Activated naive CD4-positive, alpha-beta T cell treated with anti-CD3 and anti-CD28 coated beads, Interleukin-2, amount 50 U/mL, for 72 hours (primary cell): ENCODE measurements at regions not wholly inside any gene's neighbourhood (a gene's known extent, or its start where the extent isn't known, plus 50 kb on each side); places are given as distances from the start of the nearest gene placed in this dataset.

Experiments used
- ATAC-seq, 2 donors: fragments of 150-1000 bp; cut with Tn5 transposase; 2 replicates each; pipeline ENCODE4 v1.10.0; 2021; ENCODE audit warnings: mild to moderate bottlenecking in 2 of 2, moderate library complexity in 2 of 2
- DNase-seq, 2 donors: peaks; one replicate each; pipeline ENCODE4 v3.0.0; 2021 to 2022; ENCODE audit warnings: low spot score in 2 of 2
- H3K27ac Mint-ChIP-seq, 2 donors: one replicate each; pipeline ENCODE4 v1.8.0; 2022; ENCODE audit warnings: mild to moderate bottlenecking in 2 of 2, mixed read lengths in 2 of 2
- H3K36me3 Mint-ChIP-seq, 2 donors: one replicate each; pipeline ENCODE4 v1.8.0; 2022; ENCODE audit warnings: mixed read lengths in 2 of 2
- H3K9me3 Mint-ChIP-seq, 2 donors: one replicate each; pipeline ENCODE4 v1.8.0; 2022; ENCODE audit warnings: mixed read lengths in 2 of 2

- no peak overlapping the region for H3K27ac Mint-ChIP-seq
- no peaks in the 10 kb centered on the region for H3K36me3 Mint-ChIP-seq
- H3K9me3 Mint-ChIP-seq: peaks cover 0 to 4% of the 10 kb centered on the region in 2 donors
- ATAC-seq (no peak), DNase-seq (no peak)
These were observed 105.0 kb upstream of the DNAJC10 start for GRCh38 chr2:182611009-182611408.

- Mint-ChIP-seq H3K9me3 (no peaks in the 10 kb centered on the region), H3K36me3 (no peaks in the 10 kb centered on the region), H3K27ac (no peak overlapping the region)
- DNase-seq (no peak), ATAC-seq (no peak)
These were observed 101.0 kb upstream of the DNAJC10 start for GRCh38 chr2:182615036-182615435.

GRCh38 chr2:182616471-182617393 is 99.3 kb upstream of the DNAJC10 start:
- ATAC-seq (no peak), DNase-seq (no peak)
- Mint-ChIP-seq H3K9me3 (no peaks in the 10 kb centered on the region), H3K36me3 (no peaks in the 10 kb centered on the region), H3K27ac (no peak overlapping the region)

GRCh38 chr2:182618672-182619079 is 97.4 kb upstream of the DNAJC10 start:
- ATAC-seq (no peak), DNase-seq (no peak)
- H3K9me3 Mint-ChIP-seq: no peaks in the 10 kb centered on the region
- H3K27ac Mint-ChIP-seq: no peak overlapping the region
- no peaks in the 10 kb centered on the region for H3K36me3 Mint-ChIP-seq

- no peak for DNase-seq
- no peaks in the 10 kb centered on the region for H3K9me3 Mint-ChIP-seq
- H3K27ac Mint-ChIP-seq: no peak overlapping the region
- peak in 1 of 2 donors; percentile 24 for ATAC-seq
- H3K36me3 Mint-ChIP-seq: no peaks in the 10 kb centered on the region
These were observed 96.8 kb upstream of the DNAJC10 start for GRCh38 chr2:182619276-182619675.

DNA sequence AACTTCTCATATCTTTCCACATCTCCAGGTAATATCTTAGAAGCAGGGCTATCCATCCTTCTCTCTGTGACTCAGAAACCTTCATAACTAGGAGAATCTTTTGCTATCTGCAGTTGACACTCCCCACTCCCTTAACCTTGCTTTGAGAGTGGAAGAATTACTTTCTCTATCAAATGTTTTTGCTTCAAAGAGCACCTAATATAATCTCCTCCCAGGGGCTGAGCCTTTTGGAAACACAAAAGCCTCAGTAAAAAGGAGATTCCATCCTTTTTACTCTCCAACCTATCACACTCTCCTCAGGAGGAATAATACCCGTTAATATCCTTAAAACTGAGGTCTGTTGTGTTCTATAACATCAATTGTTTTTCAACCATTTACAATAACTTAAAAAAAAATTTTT is 94.9 kb upstream of the DNAJC10 start:
- H3K27ac Mint-ChIP-seq: no peak overlapping the region
- no peaks in the 10 kb centered on the region for H3K36me3 Mint-ChIP-seq
- no peak for DNase-seq
- no peaks in the 10 kb centered on the region for H3K9me3 Mint-ChIP-seq
- no peak for ATAC-seq

DNA sequence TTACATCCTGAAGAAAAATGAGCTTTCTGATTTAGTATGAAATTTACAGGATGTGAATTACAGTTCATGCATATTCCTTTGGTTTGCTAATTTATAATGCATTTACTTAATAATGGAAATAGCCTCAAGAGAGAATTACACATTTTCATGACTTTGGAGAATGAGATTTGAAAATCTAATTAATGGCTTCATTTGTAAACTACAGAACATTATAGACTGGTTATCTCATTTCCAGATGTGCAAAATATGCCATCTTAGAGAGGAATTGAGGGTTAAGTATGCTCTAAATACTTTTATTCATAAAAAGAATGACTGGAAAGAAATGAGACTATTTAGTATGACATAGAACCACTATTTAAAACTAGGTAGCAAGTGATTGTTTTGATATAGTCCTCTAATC is 94.2 kb upstream of the DNAJC10 start:
- Mint-ChIP-seq H3K27ac (no peak overlapping the region), H3K36me3 (no peaks in the 10 kb centered on the region), H3K9me3 (no peaks in the 10 kb centered on the region)
- ATAC-seq: no peak
- no peak for DNase-seq

- DNase-seq (no peak), ATAC-seq (no peak)
- Mint-ChIP-seq H3K36me3 (no peaks in the 10 kb centered on the region), H3K9me3 (no peaks in the 10 kb centered on the region), H3K27ac (no peak overlapping the region)
These were observed 93.8 kb upstream of the DNAJC10 start for GRCh38 chr2:182622231-182622630.

DNA sequence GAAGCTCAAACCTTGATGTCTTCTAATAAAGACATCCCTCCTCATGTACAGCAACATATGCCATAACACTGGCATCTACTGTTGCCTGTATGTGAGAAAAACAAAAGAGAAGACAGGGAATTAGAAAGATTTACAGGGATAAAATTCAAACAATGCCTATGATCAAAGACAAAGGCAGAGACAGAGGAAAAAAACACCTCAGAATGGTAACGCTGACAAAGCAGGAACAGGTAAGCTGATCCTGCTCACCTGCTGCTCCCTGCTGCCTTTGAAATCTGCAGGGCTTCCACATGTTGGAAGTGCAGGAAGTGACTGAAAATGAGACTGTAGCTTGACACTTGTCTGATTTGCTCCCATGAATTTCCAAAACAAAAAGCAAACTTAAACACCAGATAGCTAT is 90.2 kb upstream of the DNAJC10 start:
- H3K9me3 Mint-ChIP-seq: no peaks in the 10 kb centered on the region
- DNase-seq (no peak), ATAC-seq (no peak)
- H3K27ac Mint-ChIP-seq: no peak overlapping the region
- H3K36me3 Mint-ChIP-seq: no peaks in the 10 kb centered on the region

- ATAC-seq (no peak), DNase-seq (no peak)
- Mint-ChIP-seq H3K9me3 (no peaks in the 10 kb centered on the region), H3K27ac (no peak overlapping the region), H3K36me3 (no peaks in the 10 kb centered on the region)
These were observed 87.1 kb upstream of the DNAJC10 start for GRCh38 chr2:182628916-182629315.

- ATAC-seq (no peak), DNase-seq (no peak)
- no peak overlapping the region for H3K27ac Mint-ChIP-seq
- no peaks in the 10 kb centered on the region for H3K36me3 Mint-ChIP-seq
- H3K9me3 Mint-ChIP-seq: no peaks in the 10 kb centered on the region
These were observed 85.8 kb upstream of the DNAJC10 start for GRCh38 chr2:182630207-182630606.

DNA sequence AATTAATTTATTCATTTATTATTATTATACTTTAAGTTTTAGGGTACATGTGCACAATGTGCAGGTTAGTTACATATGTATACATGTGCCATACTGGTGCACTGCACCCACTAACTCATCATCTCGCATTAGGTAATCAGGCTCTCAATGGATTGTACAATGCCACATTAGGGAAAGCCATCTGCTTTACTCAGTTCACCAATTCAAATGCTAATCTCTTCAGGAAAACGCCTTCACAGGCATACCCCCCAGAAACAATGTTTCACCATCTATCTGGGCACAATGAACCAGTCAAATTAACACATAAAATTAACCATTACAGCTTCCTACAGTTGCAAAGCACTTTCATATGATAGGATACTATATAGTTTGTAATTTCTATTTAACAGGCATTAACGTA is 84.8 kb upstream of the DNAJC10 start:
- H3K27ac Mint-ChIP-seq: no peak overlapping the region
- H3K36me3 Mint-ChIP-seq: no peaks in the 10 kb centered on the region
- H3K9me3 Mint-ChIP-seq: no peaks in the 10 kb centered on the region
- DNase-seq (no peak), ATAC-seq (no peak)

DNA sequence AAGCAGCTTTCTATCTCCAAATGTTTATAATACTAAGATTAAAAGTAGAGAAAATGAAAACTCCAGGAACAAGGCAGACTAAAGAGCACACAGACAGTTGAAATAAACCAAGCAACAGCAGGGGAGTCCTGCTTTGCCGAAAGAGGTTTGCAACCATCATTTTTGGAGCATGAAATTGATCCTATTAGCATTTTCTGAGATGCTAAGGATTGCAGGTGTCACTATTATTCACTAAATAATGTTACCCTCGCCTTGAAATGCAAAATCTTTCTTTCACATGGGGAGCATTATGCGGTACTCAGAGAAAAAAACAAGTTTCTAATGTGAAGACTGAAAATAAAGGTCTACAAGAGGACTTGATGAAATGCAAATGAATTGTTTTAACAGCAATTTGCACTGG is 81.7 kb upstream of the DNAJC10 start:
- no peak overlapping the region for H3K27ac Mint-ChIP-seq
- no peaks in the 10 kb centered on the region for H3K9me3 Mint-ChIP-seq
- DNase-seq: no peak
- H3K36me3 Mint-ChIP-seq: no peaks in the 10 kb centered on the region
- ATAC-seq: no peak

DNA sequence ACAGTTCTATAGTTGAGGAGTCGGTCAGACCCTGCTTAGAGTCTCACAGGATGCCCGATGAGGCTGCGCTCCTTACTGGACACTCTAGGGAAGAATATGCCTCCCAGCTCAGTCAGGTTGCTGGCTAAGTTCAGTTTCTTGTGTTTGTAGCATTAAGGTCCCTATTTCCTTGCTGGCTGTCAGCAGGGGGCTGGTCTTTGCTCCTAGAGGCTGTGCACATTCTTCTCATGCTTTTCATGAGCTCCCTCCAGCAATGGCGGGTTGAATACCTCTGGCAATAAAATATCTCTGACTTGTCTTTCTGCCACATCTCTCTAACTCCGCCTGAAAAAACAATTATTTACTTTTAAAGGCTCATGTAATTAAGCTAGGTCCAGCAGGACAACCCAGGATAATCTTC is 79.4 kb upstream of the DNAJC10 start:
- DNase-seq (no peak), ATAC-seq (no peak)
- H3K27ac Mint-ChIP-seq: no peak overlapping the region
- H3K36me3 Mint-ChIP-seq: no peaks in the 10 kb centered on the region
- H3K9me3 Mint-ChIP-seq: no peaks in the 10 kb centered on the region

DNA sequence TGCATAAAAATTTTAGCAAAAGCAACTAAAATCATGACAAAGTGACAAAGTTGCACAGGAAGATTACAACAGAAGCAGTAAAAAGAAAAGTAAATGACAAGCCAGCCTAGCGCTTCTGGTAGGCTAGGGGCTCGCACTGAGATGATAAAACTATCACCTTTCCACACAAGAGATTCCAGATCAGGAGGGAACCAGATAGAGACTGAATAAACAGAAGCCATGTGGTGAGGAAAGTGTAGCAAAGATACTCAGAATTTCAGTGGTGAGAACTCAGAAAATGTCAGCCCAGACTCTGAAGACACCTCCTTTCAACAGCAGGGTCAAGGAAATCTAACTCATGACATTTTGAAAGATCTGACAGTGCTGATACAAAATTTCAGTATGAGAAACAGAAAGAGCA is 77.4 kb upstream of the DNAJC10 start:
- H3K9me3 Mint-ChIP-seq: no peaks in the 10 kb centered on the region
- DNase-seq (no peak), ATAC-seq (no peak)
- H3K27ac Mint-ChIP-seq: no peak overlapping the region
- H3K36me3 Mint-ChIP-seq: no peaks in the 10 kb centered on the region

- ATAC-seq (no peak), DNase-seq (no peak)
- no peaks in the 10 kb centered on the region for H3K36me3 Mint-ChIP-seq
- H3K27ac Mint-ChIP-seq: no peak overlapping the region
- H3K9me3 Mint-ChIP-seq: no peaks in the 10 kb centered on the region
These were observed 76.1 kb upstream of the DNAJC10 start for GRCh38 chr2:182639971-182640370.

DNA sequence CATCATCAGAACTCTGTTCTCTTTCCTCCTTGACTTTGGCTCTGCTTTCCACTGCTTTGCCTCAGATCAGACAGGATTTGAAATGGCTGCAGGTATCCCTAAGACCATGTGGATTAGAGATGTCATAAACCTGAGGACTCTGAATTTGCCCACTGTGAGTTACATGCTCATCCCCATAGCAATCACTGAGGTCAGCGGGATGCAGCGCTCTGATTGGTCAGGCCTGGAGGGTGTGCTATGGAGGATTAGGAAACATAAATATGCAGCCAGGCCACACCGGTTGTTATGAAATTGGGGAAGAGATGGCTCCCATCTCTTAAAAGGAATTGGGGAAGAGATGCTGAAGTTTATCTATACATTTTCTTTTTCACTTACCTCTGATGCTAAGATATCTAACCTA is 73.7 kb upstream of the DNAJC10 start:
- no peak for DNase-seq
- no peaks in the 10 kb centered on the region for H3K9me3 Mint-ChIP-seq

GRCh38 chr2:182646763-182647498 is 69.1 kb upstream of the DNAJC10 start:
- ATAC-seq (no peak), DNase-seq (no peak)
- Mint-ChIP-seq H3K36me3 (no peaks in the 10 kb centered on the region), H3K9me3 (no peaks in the 10 kb centered on the region), H3K27ac (no peak overlapping the region)

More for the DNA sequence above, 73.7 kb upstream of the DNAJC10 start:
- ATAC-seq: peak; percentile 51 to 69
- Mint-ChIP-seq H3K36me3 (no peaks in the 10 kb centered on the region), H3K27ac (no peak overlapping the region)
